Gastroesophageal sphincter (tissue), 4 donors: ENCODE measurements at regions not wholly inside any gene's neighbourhood (a gene's known extent, or its start where the extent isn't known, plus 50 kb on each side); places are given as distances from the start of the nearest gene placed in this dataset.

ENCODE experiments used
- ATAC-seq: fragments of 150-250 bp; one replicate; pipeline ENCODE4 v1.9.1; 2016; ENCODE audit warnings: mild to moderate bottlenecking, moderate library complexity
- H3K27ac ChIP-seq, 4 donors: fragments of 200-600 bp; sonication (generic) in 3 of 4; 1 replicate in 3 of 4; 2 replicates in 1 of 4; pipeline ENCODE4 v1.5.1; 2016 to 2019
- H3K27me3 ChIP-seq: fragments of 200-600 bp; sonication (generic); one replicate; pipeline ENCODE4 v1.5.1; 2019
- H3K36me3 ChIP-seq, 2 donors: fragments of 200-600 bp; sonication (generic); one replicate each; pipeline ENCODE4 v1.5.1; 2019; ENCODE audit warnings: control low read depth in 1 of 2
- H3K4me1 ChIP-seq, 3 donors: fragments of 200-600 bp; sonication (generic); 1 replicate in 2 of 3; 2 replicates in 1 of 3; pipeline ENCODE4 v1.5.1; 2016 to 2019; ENCODE audit warnings: control low read depth in 2 of 3
- H3K4me3 ChIP-seq, 2 donors: fragments of 200-600 bp; sonication (generic); one replicate each; pipeline ENCODE4 v1.5.1; 2019; ENCODE audit warnings: mild to moderate bottlenecking in 1 of 2, moderate library complexity in 1 of 2
- H3K9me3 ChIP-seq, 3 donors: fragments of 200-600 bp; sonication (generic); one replicate each; pipeline ENCODE4 v1.5.1; 2017 to 2019; ENCODE audit warnings: control low read depth in 2 of 3
- EP300 ChIP-seq: sonication (generic); formaldehyde crosslinking; IDR thresholded peaks from one replicate; pipeline ENCODE4 v1.6.1; 2017; ENCODE audit warnings: antibody characterized with exemption, mild to moderate bottlenecking
- POLR2A ChIP-seq, 2 donors: fragments of 450-650 bp; IDR thresholded peaks; one replicate each; pipeline ENCODE4 v1.6.1; 2017; ENCODE audit warnings: antibody characterized with exemption in 2 of 2, mild to moderate bottlenecking in 2 of 2, moderate library complexity in 1 of 2
- POLR2AphosphoS5 ChIP-seq: sonication (generic); formaldehyde crosslinking; IDR thresholded peaks from one replicate; pipeline ENCODE4 v1.6.1; 2017; ENCODE audit warnings: antibody characterized with exemption
- WGBS, 2 donors: methylation state at CpG; one replicate each; pipeline ENCODE4 v1.1.5; 2018; ENCODE audit warnings: low coverage in 1 of 2; 5-methylcytosine and 5-hydroxymethylcytosine counted together
- TF ChIP-seq, protein P1 (sequence below), 4 experiments: fragments of 200-600 bp in 2 of 4; fragments of 450-650 bp in 2 of 4; sonication (generic) in 1 of 4; IDR thresholded peaks; one replicate each; pipeline ENCODE4 v1.5.1; 2017 to 2019; ENCODE audit warnings: antibody characterized with exemption in 4 of 4, mild to moderate bottlenecking in 2 of 4, moderate library complexity in 2 of 4

DNA sequence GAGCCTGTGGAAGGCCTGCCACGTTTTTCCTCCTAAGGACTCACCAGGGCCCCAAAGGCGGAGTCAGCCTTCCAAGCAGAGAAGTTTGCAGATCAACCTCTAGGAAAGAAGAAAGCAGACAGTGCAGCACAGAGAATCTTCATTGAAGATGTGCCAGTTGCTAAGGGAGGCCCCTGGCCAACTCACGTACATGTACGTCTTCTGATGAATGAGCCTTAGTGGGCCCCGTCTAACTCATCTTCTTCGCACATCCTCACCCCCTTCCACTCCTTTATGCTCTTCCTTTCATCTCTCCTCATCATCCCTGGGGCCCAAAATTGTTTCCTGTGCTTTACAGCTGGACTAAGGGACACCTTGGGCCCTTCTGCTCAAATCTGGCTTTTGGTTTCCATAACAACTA is 703.0 kb upstream of the TBX3 start:
- WGBS, 2 donors = 61 to 84% methylated on average over 6 of the region's 6 CpGs
- ATAC-seq = no peak
- no peak overlapping the region for H3K27ac ChIP-seq
- peaks cover 9% of the 10 kb centered on the region for H3K27me3 ChIP-seq
- no peak overlapping the region for H3K4me3 ChIP-seq
- no peaks in the 10 kb centered on the region for H3K36me3 ChIP-seq
- H3K9me3 ChIP-seq = peaks cover 0 to 17% (median 0%) of the 10 kb centered on the region in 3 donors
- TF ChIP-seq POLR2A (IDR thresholded peaks at IDR 0.05) (no peak), EP300 (no peak), POLR2AphosphoS5 (no peak)
- peaks cover 0 to 6% (median 0%) of the 10 kb centered on the region in 3 donors for H3K4me1 ChIP-seq

DNA sequence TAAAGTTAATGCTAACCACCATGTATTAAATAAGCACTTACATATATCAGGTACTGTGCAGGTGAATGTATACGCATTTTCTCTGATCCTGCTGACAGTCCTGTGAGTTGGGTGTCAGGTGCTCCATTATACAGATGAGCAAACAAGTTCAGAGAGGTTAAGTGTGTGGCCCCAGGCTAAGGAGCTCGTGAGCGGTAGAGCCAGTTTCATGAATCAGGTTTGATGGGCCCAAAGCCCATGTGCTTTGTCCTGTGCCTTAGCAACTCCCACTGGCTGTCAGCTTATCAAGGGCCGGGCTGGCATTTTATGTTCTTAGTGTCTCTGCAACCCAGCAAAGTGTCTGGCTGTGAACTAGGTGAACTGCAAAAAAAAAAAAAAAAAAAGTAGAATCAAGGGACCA is 701.2 kb upstream of the TBX3 start:
- TF ChIP-seq POLR2AphosphoS5 = no peak
- TF ChIP-seq, protein P1, sequence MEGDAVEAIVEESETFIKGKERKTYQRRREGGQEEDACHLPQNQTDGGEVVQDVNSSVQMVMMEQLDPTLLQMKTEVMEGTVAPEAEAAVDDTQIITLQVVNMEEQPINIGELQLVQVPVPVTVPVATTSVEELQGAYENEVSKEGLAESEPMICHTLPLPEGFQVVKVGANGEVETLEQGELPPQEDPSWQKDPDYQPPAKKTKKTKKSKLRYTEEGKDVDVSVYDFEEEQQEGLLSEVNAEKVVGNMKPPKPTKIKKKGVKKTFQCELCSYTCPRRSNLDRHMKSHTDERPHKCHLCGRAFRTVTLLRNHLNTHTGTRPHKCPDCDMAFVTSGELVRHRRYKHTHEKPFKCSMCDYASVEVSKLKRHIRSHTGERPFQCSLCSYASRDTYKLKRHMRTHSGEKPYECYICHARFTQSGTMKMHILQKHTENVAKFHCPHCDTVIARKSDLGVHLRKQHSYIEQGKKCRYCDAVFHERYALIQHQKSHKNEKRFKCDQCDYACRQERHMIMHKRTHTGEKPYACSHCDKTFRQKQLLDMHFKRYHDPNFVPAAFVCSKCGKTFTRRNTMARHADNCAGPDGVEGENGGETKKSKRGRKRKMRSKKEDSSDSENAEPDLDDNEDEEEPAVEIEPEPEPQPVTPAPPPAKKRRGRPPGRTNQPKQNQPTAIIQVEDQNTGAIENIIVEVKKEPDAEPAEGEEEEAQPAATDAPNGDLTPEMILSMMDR (IDR thresholded peaks at IDR 0.05) = no peak
- TF ChIP-seq POLR2A (IDR thresholded peaks at IDR 0.05) = no peak
- TF ChIP-seq EP300 = no peak
- H3K4me3 ChIP-seq = no peak overlapping the region
- H3K9me3 ChIP-seq = no peaks in the 10 kb centered on the region
- WGBS, 2 donors = 100% methylated on average over 2 of the region's 4 CpGs; no CpG with 5 or more reads in 1 of the 2 donors
- peaks cover 18% of the 10 kb centered on the region for H3K27me3 ChIP-seq
- peaks cover 0 to 6% (median 0%) of the 10 kb centered on the region in 3 donors for H3K4me1 ChIP-seq
- H3K27ac ChIP-seq = no peak overlapping the region
- no peaks in the 10 kb centered on the region for H3K36me3 ChIP-seq
- ATAC-seq = no peak

DNA sequence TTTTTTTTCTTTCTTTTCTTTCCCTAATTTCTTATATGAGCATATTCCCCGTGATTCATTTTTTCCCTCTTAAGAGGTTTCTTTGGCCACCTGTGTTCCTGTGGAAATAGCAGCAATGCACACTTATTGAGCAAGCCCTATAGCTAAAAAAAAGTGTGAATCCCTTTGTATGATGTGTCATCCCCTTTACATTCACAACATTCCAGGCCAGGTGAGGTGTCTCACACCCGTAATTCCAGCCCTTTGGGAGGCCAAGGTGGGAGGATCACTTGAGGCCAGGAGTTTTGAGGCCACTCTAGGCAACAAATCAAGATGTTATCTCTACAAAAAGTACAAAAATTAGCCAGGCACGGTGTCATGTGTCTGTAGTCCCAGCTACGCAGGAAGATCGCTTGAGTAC is 700.4 kb upstream of the TBX3 start:
- ATAC-seq = no peak
- Histone ChIP-seq H3K36me3 (no peaks in the 10 kb centered on the region), H3K27me3 (peaks cover 25% of the 10 kb centered on the region), H3K27ac (no peak overlapping the region), H3K9me3 (no peaks in the 10 kb centered on the region), H3K4me3 (no peak overlapping the region), H3K4me1 (peaks cover 0 to 6% (median 0%) of the 10 kb centered on the region in 3 donors)
- TF ChIP-seq POLR2AphosphoS5 = no peak
- TF ChIP-seq EP300 = no peak
- TF ChIP-seq, protein P1 (IDR thresholded peaks at IDR 0.05) = no peak
- WGBS, 2 donors = 98 to 100% methylated on average over 2 to 4 of the region's 5 CpGs

DNA sequence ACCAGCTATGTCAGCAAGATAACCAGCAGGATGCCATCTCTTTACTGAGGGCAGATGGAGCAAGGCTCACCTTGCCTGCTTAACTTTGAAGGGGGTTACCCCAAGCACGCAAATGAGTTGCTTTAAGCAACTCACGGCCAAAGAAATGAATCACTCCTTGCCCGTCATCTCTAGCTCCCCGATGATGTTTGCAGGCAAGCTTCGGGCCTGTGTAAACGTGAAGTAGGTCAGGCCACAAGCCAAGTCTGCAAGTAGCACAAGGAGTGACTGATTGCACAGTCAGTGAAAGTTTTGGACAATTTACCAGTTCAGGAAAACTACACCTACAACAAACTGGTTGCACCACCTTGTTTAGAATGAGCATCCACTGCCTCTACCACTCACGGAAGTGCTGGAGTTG is 699.7 kb upstream of the TBX3 start:
- 59% methylated on average over 6 of the region's 7 CpGs; no CpG with 5 or more reads in 1 of the 2 donors for WGBS, 2 donors
- Histone ChIP-seq H3K36me3 (no peaks in the 10 kb centered on the region), H3K27ac (no peak overlapping the region), H3K27me3 (peaks cover 32% of the 10 kb centered on the region), H3K4me1 (peaks cover 0 to 6% (median 0%) of the 10 kb centered on the region in 3 donors), H3K4me3 (no peak overlapping the region), H3K9me3 (no peaks in the 10 kb centered on the region)
- ATAC-seq = no peak
- TF ChIP-seq POLR2A (IDR thresholded peaks at IDR 0.05) = no peak
- TF ChIP-seq, protein P1 (IDR thresholded peaks at IDR 0.05) = no peak
- TF ChIP-seq EP300 = no peak
- TF ChIP-seq POLR2AphosphoS5 = no peak

DNA sequence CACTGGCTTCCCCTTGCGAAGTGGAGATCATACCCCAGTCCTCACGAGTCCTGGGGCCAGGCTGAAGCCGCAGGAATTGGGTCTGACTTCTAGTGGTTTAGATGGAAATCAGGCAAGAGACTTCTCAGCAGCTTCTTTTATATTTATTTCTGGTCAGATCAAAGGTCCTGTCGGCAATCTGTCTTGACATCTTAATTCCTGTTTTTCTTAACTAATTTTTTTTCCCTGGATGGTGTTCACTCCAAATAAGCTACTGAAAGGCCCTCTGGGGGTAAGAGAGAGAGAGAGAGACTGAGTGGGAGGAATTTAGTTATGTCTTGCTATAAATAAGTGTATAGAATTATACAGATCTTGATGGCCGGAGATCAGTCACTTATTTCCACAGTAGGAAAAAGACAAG is 698.7 kb upstream of the TBX3 start:
- no peak overlapping the region for H3K27ac ChIP-seq
- WGBS, 2 donors = 73 to 83% methylated on average over 4 to 5 of the region's 5 CpGs
- H3K27me3 ChIP-seq = peaks cover 34% of the 10 kb centered on the region
- no peak overlapping the region for H3K4me3 ChIP-seq
- peaks cover 0 to 6% (median 0%) of the 10 kb centered on the region in 3 donors for H3K4me1 ChIP-seq
- no peaks in the 10 kb centered on the region for H3K36me3 ChIP-seq
- no peaks in the 10 kb centered on the region for H3K9me3 ChIP-seq
- TF ChIP-seq, protein P1 (IDR thresholded peaks at IDR 0.05) = no peak
- TF ChIP-seq EP300 (no peak), POLR2AphosphoS5 (no peak), POLR2A (IDR thresholded peaks at IDR 0.05) (no peak)
- no peak for ATAC-seq
